Neural cell (in vitro differentiated cells): ENCODE measurements at regions not wholly inside any gene's neighbourhood (a gene's known extent, or its start where the extent isn't known, plus 50 kb on each side); places are given as distances from the start of the nearest gene placed in this dataset.

ENCODE experiments used
- EP300 ChIP-seq: fragments of 450-650 bp; conservative IDR thresholded peaks from 2 replicates; pipeline ENCODE4 v1.6.1; 2014; ENCODE audit warnings: antibody characterized with exemption, mild to moderate bottlenecking, moderate library complexity; ENCODE audit not compliant: poor library complexity, severe bottlenecking
- EZH2 ChIP-seq: fragments of 200-600, 300-800 bp; shearing (Covaris generic), sonication (generic); IDR thresholded peaks from 2 replicates; pipeline ENCODE4 v1.6.1; 2014; ENCODE audit warnings: antibody characterized with exemption, low read length, borderline replicate concordance, mild to moderate bottlenecking; ENCODE audit not compliant: insufficient read depth, poor library complexity, severe bottlenecking
- POLR2AphosphoS5 ChIP-seq: IDR thresholded peaks from 2 replicates; pipeline ENCODE4 v1.6.1; 2012
- RAD21 ChIP-seq: fragments of 450-650 bp; conservative IDR thresholded peaks from 2 replicates; pipeline ENCODE4 v1.6.1; 2014; ENCODE audit warnings: antibody characterized with exemption, mild to moderate bottlenecking, moderate library complexity
- SMC3 ChIP-seq: fragments of 450-650 bp; conservative IDR thresholded peaks from 2 replicates; pipeline ENCODE4 v1.6.1; 2014; ENCODE audit warnings: antibody characterized with exemption, mild to moderate bottlenecking, moderate library complexity; ENCODE audit not compliant: poor library complexity
- TF ChIP-seq, protein P1 (sequence below): fragments of 450-650 bp; IDR thresholded peaks from 2 replicates; pipeline ENCODE4 v1.5.1; 2014; ENCODE audit warnings: antibody characterized with exemption, mild to moderate bottlenecking, moderate library complexity; ENCODE audit not compliant: poor library complexity, severe bottlenecking
- TF ChIP-seq, protein P2 (sequence below): IDR thresholded peaks from 2 replicates; pipeline ENCODE4 v1.6.1; 2012; ENCODE audit warnings: borderline replicate concordance

DNA sequence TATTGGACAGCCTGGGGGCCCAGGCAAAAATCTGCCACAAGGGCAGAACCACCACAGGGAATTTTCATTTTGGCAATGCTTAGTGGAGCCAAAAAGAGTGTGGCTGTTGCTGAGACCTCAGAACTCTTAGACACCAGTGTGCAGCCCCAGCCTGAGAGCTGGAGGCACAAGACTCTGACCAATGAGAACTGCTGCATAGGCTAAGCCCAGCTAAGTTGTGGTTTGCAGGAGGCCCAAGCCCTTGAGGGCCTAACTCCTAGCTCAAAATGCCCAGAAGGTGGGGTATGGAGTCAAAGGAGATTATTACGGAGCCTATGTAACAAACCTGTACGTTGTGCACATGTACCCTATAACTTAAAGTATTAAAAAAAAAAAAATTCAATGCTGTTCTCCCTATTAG is 296.7 kb downstream of the TRAM1L1 start:
- no peak for TF ChIP-seq EZH2
- TF ChIP-seq, protein P1, sequence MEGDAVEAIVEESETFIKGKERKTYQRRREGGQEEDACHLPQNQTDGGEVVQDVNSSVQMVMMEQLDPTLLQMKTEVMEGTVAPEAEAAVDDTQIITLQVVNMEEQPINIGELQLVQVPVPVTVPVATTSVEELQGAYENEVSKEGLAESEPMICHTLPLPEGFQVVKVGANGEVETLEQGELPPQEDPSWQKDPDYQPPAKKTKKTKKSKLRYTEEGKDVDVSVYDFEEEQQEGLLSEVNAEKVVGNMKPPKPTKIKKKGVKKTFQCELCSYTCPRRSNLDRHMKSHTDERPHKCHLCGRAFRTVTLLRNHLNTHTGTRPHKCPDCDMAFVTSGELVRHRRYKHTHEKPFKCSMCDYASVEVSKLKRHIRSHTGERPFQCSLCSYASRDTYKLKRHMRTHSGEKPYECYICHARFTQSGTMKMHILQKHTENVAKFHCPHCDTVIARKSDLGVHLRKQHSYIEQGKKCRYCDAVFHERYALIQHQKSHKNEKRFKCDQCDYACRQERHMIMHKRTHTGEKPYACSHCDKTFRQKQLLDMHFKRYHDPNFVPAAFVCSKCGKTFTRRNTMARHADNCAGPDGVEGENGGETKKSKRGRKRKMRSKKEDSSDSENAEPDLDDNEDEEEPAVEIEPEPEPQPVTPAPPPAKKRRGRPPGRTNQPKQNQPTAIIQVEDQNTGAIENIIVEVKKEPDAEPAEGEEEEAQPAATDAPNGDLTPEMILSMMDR, result no peak
- TF ChIP-seq EP300, result no peak
- TF ChIP-seq SMC3, result no peak
- no peak for TF ChIP-seq RAD21
- TF ChIP-seq POLR2AphosphoS5, result no peak
- TF ChIP-seq, protein P2, sequence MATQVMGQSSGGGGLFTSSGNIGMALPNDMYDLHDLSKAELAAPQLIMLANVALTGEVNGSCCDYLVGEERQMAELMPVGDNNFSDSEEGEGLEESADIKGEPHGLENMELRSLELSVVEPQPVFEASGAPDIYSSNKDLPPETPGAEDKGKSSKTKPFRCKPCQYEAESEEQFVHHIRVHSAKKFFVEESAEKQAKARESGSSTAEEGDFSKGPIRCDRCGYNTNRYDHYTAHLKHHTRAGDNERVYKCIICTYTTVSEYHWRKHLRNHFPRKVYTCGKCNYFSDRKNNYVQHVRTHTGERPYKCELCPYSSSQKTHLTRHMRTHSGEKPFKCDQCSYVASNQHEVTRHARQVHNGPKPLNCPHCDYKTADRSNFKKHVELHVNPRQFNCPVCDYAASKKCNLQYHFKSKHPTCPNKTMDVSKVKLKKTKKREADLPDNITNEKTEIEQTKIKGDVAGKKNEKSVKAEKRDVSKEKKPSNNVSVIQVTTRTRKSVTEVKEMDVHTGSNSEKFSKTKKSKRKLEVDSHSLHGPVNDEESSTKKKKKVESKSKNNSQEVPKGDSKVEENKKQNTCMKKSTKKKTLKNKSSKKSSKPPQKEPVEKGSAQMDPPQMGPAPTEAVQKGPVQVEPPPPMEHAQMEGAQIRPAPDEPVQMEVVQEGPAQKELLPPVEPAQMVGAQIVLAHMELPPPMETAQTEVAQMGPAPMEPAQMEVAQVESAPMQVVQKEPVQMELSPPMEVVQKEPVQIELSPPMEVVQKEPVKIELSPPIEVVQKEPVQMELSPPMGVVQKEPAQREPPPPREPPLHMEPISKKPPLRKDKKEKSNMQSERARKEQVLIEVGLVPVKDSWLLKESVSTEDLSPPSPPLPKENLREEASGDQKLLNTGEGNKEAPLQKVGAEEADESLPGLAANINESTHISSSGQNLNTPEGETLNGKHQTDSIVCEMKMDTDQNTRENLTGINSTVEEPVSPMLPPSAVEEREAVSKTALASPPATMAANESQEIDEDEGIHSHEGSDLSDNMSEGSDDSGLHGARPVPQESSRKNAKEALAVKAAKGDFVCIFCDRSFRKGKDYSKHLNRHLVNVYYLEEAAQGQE, result no peak
